Lung (tissue), 11 donors: ENCODE measurements at regions not wholly inside any gene's neighbourhood (a gene's known extent, or its start where the extent isn't known, plus 50 kb on each side); places are given as distances from the start of the nearest gene placed in this dataset.

Experiments used
- ATAC-seq: fragments of 200-7000 bp; cut with Tn5 transposase; one replicate; pipeline ENCODE4 v1.9.1; 2020; ENCODE audit warnings: moderate number of reproducible peaks; ENCODE audit not compliant: insufficient read depth, low FRiP score
- DNase-seq, 3 donors: peaks; one replicate each; pipeline ENCODE4 v3.0.0-alpha.2; 2013 to 2017
- H3K27ac ChIP-seq, 2 donors: one replicate each; pipeline ENCODE4 v1.5.1; 2013; ENCODE audit warnings: mild to moderate bottlenecking in 2 of 2, moderate library complexity in 2 of 2, control low read depth in 1 of 2, inconsistent platforms in 1 of 2, low read depth in 1 of 2, low read length in 1 of 2
- H3K27me3 ChIP-seq, 3 donors: one replicate each; pipeline ENCODE4 v1.5.1; 2013; ENCODE audit warnings: low read length in 2 of 3; ENCODE audit not compliant: control insufficient read depth in 3 of 3, insufficient read depth in 3 of 3
- H3K36me3 ChIP-seq, 4 donors: one replicate each; pipeline ENCODE4 v1.5.1; 2013; ENCODE audit warnings: low read length in 4 of 4, mild to moderate bottlenecking in 1 of 4, moderate library complexity in 1 of 4; ENCODE audit not compliant: control insufficient read depth in 4 of 4, insufficient read depth in 4 of 4
- H3K4me1 ChIP-seq, 5 donors: one replicate each; pipeline ENCODE4 v1.5.1; 2013; ENCODE audit warnings: low read length in 5 of 5, mild to moderate bottlenecking in 2 of 5, moderate library complexity in 1 of 5; ENCODE audit not compliant: control insufficient read depth in 5 of 5, insufficient read depth in 5 of 5
- H3K4me3 ChIP-seq: one replicate; pipeline ENCODE4 v1.5.1; 2013; ENCODE audit warnings: mild to moderate bottlenecking, control low read depth, moderate library complexity
- H3K9ac ChIP-seq, 2 donors: one replicate each; pipeline ENCODE4 v1.5.1; 2013; ENCODE audit warnings: low read length in 2 of 2, control low read depth in 1 of 2; ENCODE audit not compliant: insufficient read depth in 1 of 2
- H3K9me3 ChIP-seq, 4 donors: one replicate each; pipeline ENCODE4 v1.5.1; 2013; ENCODE audit warnings: low read length in 3 of 4, mild to moderate bottlenecking in 1 of 4, moderate library complexity in 1 of 4; ENCODE audit not compliant: control insufficient read depth in 4 of 4, insufficient read depth in 3 of 4
- CTCF ChIP-seq: IDR thresholded peaks from 2 replicates; pipeline ENCODE4 v1.5.1; 2012; ENCODE audit warnings: mild to moderate bottlenecking; ENCODE audit errors: control extremely low read depth, extremely low read depth
- WGBS, 2 donors: extraction: QIAGEN DNeasy Blood & Tissue Kit; methylation state at CpG; one replicate each; pipeline ENCODE4 v1.1.7; 2013; 5-methylcytosine and 5-hydroxymethylcytosine counted together
- donor health status: control.
- donor health status: control.
- donor health status: Bipolar disorder and iron deficiency.
- donor health status: healthy.
- donor health status: DM: yes; HTN: yes; CAD: no.

GRCh38 chr3:75983609-75984290 is 198.4 kb upstream of the ZNF717 start:
- Histone ChIP-seq H3K9me3 (peaks cover 0 to 5% (median 0%) of the 10 kb centered on the region in 4 donors), H3K27me3 (no peaks in the 10 kb centered on the region), H3K4me1 (no peaks in the 10 kb centered on the region), H3K4me3 (no peak overlapping the region), H3K9ac (no peak overlapping the region), H3K27ac (no peak overlapping the region), H3K36me3 (no peaks in the 10 kb centered on the region)
- WGBS, 2 donors: 56 to 75% methylated on average over 3 of the region's 3 CpGs
- DNase-seq (peak in 2 of 3 donors; percentile 6 to 32), ATAC-seq (no peak)
- TF ChIP-seq CTCF: no peak

GRCh38 chr3:75985432-75985831 is 200.1 kb upstream of the ZNF717 start:
- H3K9me3 ChIP-seq: peaks cover 0 to 5% (median 0%) of the 10 kb centered on the region in 4 donors
- H3K27me3 ChIP-seq: no peaks in the 10 kb centered on the region
- TF ChIP-seq CTCF: no peak
- no peaks in the 10 kb centered on the region for H3K36me3 ChIP-seq
- WGBS, 2 donors: 44 to 51% methylated on average over 2 of the region's 2 CpGs
- DNase-seq: no peak
- no peak overlapping the region for H3K27ac ChIP-seq
- no peak overlapping the region for H3K4me3 ChIP-seq
- no peak for ATAC-seq
- H3K9ac ChIP-seq: no peak overlapping the region
- H3K4me1 ChIP-seq: no peaks in the 10 kb centered on the region

- WGBS, 2 donors: 75 to 89% methylated on average over 3 of the region's 3 CpGs
- Histone ChIP-seq H3K27me3 (no peaks in the 10 kb centered on the region), H3K27ac (no peak overlapping the region), H3K36me3 (no peaks in the 10 kb centered on the region), H3K4me1 (peaks cover 0 to 5% (median 0%) of the 10 kb centered on the region in 5 donors), H3K9ac (no peak overlapping the region), H3K4me3 (no peak overlapping the region), H3K9me3 (peaks cover 0 to 3% (median 0%) of the 10 kb centered on the region in 4 donors)
- no peak for DNase-seq
- ATAC-seq: no peak
- TF ChIP-seq CTCF: no peak
Measured at GRCh38 chr3:76010252-76010651, 224.9 kb upstream of the ZNF717 start.

- ATAC-seq (no peak), DNase-seq (no peak)
- TF ChIP-seq CTCF: no peak
- WGBS, 2 donors: 74 to 88% methylated on average over 6 of the region's 6 CpGs
- peaks cover 0 to 5% (median 0%) of the 10 kb centered on the region in 5 donors for H3K4me1 ChIP-seq
- no peak overlapping the region for H3K9ac ChIP-seq
- H3K36me3 ChIP-seq: no peaks in the 10 kb centered on the region
- no peak overlapping the region for H3K27ac ChIP-seq
- H3K4me3 ChIP-seq: no peak overlapping the region
- peaks cover 0 to 3% (median 0%) of the 10 kb centered on the region in 4 donors for H3K9me3 ChIP-seq
- no peaks in the 10 kb centered on the region for H3K27me3 ChIP-seq
Measured at GRCh38 chr3:76011121-76011520, 225.8 kb upstream of the ZNF717 start.
